Inferior parietal cortex (tissue), 1 donor: ENCODE measurements at regions not wholly inside any gene's neighbourhood (a gene's known extent, or its start where the extent isn't known, plus 50 kb on each side); places are given as distances from the start of the nearest gene placed in this dataset.
"Not testable (repeated sequence)": the region's sequence is repeated elsewhere in the genome, so short reads cannot be mapped to it uniquely, and the experiment has no call there.

Experiments used
- DNase-seq: peaks from one replicate; pipeline ENCODE4 v3.0.0-alpha.2; 2016; ENCODE audit errors: extremely low spot score

DNA sequence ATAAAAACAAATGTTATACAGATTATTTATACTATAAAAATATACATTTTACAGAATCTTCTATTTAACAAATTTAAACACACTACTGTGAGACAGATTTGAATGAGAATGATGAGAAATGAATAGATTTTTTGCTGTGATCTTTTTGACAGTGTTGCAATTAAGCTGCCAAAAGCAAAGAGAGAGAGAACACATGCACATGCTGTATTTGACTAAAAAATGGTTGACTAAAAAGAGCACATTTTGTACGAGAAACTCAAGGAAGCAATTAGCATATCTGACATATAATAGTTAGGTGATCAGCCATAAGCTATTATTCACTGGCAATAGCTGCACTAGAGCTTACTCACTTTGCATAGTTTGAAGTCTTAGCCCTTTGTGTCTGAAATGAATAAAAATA lies 115.8 kb downstream of the SYT10 start:
- no peak for DNase-seq

- no peak for DNase-seq
Measured at GRCh38 chr12:33322519-33322918, 117.1 kb downstream of the SYT10 start.

GRCh38 chr12:33317746-33318145 lies 121.9 kb downstream of the SYT10 start:
- no peak for DNase-seq

DNA sequence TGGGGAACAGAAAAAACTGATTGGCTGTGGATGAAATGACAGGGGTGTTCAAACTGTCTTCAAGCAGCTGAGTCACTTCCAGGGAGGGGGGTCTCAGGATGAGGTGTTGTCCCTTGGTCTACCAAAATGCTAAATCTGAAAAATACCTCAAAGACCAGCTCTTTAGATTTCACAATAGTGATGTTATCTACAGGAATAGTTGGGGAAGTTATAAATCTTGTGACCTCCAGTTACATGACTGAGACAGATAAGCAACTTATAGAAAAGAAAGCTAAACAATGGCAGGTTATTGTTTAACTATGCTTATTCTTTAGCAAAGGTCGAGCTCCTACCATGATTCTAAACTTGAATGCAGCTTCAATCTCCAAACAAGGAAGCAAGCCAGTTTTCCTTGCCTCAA lies 125.4 kb downstream of the SYT10 start:
- DNase-seq, result no peak

DNA sequence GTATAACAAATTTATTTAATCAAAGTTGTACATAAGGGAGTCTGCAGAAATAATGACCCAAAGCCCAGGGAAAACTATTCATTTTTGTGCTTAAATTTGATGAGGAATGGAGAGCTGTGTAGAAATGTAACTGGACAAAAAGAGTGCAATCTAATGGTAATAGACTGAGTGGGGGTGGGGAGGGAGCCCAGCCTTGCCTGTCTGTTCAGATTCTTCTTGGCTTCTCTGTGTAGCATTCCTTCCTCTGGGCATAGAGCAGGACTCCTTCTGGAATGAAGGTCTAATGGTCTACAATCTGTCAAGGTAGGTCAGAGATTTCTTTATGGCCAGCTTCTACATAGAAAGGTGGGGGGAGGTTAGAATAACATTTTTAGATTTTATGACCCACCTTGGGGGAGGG lies 126.1 kb downstream of the SYT10 start:
- DNase-seq, result no peak

DNA sequence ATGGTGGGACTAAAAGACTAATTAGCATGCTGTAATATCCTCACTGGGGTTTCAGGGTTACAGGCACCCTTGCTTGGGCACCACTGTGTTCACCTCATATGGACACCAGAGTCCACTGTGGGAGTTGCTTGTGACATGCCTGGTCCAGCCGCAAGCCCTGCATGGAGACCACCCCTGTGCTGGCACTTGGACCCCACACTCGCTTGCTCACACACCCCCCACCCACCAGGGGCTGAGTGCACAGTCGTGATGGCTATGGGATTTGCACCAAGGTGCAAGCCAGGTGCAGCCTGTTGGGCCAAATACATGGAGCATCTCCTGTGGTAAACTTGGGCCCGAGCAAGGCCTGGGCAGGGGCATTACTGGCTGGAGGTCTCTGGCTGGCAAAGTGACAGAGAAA lies 129.1 kb downstream of the SYT10 start:
- no peak for DNase-seq

- no peak for DNase-seq
Measured at GRCh38 chr12:33304176-33304575, 135.4 kb downstream of the SYT10 start.

DNA sequence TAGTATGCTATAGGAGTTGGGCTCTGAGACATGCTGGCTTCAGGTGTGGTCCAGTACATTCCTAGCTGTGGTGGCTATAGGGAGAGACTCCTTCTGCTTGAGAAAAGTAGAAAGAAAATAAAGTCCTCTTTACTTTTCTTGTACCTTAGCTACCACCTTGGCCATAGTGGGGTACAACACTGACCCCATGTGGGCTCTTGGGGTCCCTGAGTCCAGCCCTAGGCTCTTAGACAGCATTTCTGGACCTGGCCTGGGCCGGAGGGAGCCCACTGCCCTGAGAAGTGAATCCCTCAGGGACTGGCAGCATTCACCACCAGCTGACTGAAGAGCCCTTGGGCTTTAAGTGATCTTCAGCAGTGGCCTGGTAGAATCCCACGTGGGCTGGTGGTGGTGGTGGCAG lies 143.1 kb downstream of the SYT10 start:
- DNase-seq, result no peak

GRCh38 chr12:33290703-33291102 lies 148.9 kb downstream of the SYT10 start:
- no peak for DNase-seq

DNA sequence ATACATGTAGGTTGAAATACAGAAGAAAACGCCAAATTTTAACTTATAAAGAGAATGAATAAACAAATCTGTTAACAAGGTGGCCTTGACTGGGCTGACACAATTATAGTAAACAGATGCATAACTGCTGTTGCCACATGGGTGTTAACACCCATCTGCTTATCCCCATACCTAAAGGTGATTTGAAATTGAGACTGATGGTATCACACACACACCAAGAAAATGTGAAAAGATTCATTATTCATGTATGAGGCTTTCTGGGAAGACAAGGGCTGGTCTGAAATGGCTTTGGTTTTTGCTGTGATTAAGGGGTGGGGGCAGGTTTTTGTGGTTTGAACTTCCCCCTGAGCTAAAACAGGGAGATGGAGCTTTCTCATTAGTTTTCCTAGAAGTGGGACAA lies 156.6 kb downstream of the SYT10 start:
- no peak for DNase-seq

- no peak for DNase-seq
Measured at GRCh38 chr12:33277376-33277775, 162.2 kb downstream of the SYT10 start.

DNA sequence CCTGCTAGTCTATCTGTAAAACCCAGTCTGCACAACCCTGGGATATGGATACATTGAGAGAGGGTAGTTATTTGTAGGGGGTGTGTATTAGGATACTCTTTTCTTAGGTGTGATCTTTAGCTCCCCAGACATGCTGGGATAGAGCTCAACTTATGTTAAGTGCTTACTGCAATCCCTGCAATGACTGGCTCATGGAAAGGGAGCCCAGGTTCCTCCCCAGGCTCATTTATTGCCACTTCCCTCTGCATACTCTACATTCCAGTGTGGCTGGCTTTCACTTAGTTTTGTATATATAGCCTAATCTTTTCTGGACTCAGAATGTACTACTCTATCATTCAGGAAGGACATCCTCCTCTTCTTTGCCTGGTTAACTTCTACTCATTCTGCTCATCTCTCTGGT lies 172.0 kb downstream of the SYT10 start:
- no peak for DNase-seq

- no peak for DNase-seq
Measured at GRCh38 chr12:33265900-33266299, 173.7 kb downstream of the SYT10 start.

DNA sequence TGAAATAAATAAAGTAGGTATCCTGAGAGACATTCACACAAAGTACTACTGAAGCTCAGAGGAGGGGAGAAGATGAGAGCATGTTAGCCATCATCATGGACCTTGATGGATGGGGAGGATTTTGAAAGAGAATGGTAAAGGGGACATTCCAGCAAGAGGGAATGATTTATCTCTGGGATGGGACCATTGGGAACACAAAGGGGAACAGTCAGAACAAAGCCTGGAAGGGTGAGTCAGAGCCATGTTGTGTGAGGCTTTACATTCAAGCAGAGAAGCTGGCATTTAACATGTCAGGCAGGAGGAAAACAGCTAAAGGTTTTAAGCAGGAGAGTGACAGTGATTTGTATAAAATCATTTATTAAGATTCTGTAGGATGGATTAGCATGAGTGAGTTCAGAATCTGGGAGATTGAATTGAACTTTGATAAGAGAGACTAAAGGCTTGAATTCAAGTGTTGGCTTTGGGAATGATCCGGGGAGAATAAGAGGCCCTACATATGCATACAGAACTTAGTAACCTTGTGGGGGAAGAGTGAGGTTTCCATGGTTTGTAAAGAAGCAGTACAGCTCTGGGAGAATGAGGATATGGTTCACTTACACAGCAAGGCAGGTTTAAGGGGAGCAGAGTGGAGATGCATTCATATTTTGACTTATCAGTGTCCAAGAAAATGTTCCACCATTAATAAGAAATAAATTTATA lies 174.4 kb downstream of the SYT10 start:
- no peak for DNase-seq

- no peak for DNase-seq
Measured at GRCh38 chr12:33253178-33253577, 186.4 kb downstream of the SYT10 start.

GRCh38 chr12:33251548-33251947 lies 188.1 kb downstream of the SYT10 start:
- DNase-seq, result no peak

DNA sequence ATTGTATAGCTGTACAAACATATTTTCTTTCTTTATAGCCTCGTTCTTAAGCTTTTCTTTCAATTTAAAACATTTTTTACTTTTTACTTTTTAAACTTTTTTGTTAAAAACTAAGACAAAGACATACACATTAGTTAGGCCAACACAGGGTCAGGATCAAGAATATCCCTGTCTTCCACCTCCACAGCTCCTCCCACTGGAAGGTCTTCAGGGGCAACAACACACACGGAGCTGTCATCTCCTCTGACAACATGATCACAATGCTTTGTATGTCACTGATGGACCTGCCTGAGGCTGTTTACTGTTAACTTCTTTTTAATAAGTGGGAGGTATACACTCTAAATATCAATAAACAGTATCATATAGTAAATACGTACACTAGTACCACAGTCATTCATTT lies 191.3 kb downstream of the SYT10 start:
- DNase-seq, result no peak

DNA sequence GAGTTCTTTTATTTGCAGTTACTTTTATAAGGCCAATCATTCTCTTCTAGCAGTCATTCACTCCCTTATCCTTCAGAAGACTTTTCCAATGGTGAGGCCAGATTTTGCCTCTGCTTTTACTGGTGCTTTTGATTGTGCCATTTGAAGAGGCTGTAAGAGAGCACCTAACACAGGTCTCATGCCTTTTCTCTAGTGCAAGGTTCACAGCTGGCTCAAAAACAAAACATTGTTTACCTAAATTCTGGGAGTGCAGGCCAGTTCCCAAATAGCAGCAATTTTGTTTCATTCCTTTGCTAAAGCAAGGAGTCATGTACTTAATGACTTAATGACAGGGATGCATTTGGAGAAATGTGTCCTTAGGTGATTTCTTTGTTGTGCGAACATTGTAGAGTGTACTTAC lies 192.0 kb downstream of the SYT10 start:
- no peak for DNase-seq

DNA sequence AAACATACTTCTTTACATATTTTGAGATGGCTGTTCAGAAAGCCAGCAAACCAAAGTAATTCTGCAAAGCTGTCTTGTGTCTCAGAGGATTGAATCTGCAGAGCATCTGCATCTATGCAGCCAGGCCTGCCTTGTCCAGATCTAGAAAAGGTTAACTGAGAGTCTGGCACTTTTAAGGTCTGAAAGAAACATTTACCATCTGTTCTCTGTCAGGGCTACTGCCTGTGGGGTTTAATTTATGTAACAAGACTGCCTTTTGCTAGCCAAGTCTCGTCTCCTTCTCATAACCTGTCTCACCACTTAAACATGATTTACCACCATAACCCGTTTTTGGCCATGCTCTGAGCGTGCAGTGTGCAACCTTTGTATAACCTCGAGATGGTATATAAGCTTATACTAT lies 194.2 kb downstream of the SYT10 start:
- no peak for DNase-seq

DNA sequence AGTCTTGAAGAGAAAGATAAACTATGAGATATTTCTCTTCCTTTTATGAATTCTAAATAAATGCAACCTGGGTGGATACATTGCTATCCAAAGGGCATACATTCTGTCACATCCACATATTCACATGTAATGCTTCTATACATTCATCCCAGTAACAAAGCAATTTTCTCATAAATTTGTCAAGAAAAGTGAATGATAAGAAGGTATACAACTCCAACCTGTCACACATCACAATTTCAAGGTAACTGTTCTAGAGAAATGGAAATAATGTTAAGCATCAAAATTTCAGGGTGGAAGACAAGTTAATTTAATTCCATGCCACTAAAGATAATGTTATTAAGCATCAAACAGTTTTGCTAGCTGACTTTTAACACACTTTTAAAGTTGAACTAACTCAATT lies 212.9 kb downstream of the SYT10 start:
- no peak for DNase-seq

GRCh38 chr12:33223956-33224355 lies 215.7 kb downstream of the SYT10 start:
- DNase-seq, result no peak

GRCh38 chr12:33222357-33222756 lies 217.3 kb downstream of the SYT10 start:
- no peak for DNase-seq

DNA sequence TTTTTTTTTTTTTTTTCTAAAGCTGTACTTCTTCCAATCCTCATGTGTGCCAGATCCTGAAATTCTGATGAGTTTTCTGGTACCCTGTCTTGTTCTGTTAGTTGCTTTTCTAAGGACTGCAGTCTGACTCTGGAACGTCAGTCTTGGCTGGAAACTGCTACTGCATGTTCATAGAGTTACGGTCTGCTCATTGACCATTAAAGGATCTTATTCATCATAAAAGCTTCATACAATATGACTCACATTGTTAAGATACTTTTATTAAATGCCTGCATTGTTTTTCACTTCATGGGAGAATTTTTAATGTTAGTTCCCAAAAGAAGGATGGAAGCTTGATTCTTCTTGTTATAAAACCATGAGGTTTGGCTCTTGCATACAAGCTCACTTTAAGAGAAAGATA lies 233.6 kb downstream of the SYT10 start:
- DNase-seq, result no peak

DNA sequence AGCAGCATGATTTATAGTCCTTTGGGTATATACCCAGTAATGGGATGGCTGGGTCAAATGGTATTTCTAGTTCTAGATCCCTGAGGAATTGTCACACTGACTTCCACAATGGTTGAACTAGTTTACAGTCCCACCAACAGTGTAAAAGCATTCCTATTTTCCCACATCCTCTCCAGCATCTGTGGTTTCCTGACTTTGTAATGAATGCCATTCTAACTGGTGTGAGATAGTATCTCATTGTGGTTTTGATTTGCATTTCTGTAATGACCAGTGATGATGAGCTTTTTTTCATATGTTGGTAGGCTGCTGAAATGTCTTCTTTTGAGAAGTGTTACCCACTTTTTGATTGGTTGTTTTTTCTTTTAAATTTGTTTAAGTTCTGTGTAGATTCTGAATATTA lies 245.2 kb downstream of the SYT10 start:
- not testable (repeated sequence) for DNase-seq
